Uterus (tissue), 3 donors: ENCODE measurements at regions not wholly inside any gene's neighbourhood (a gene's known extent, or its start where the extent isn't known, plus 50 kb on each side); places are given as distances from the start of the nearest gene placed in this dataset.

Experiments used
- DNase-seq, 2 donors: peaks; one replicate each; pipeline ENCODE4 v3.0.0-alpha.2; 2019 to 2020
- H3K27ac ChIP-seq, 2 donors: fragments of 200-600 bp; sonication (generic); 1 replicate in 1 of 2; 2 replicates in 1 of 2; pipeline ENCODE4 v1.5.1; 2016 to 2018
- H3K27me3 ChIP-seq, 2 donors: fragments of 200-600 bp; sonication (generic); one replicate each; pipeline ENCODE4 v1.5.1; 2018 to 2019; ENCODE audit warnings: control low read depth in 1 of 2
- H3K36me3 ChIP-seq, 2 donors: fragments of 200-600 bp; sonication (generic); one replicate each; pipeline ENCODE4 v1.5.1; 2019; ENCODE audit warnings: control low read depth in 1 of 2
- H3K4me1 ChIP-seq, 2 donors: fragments of 200-600 bp; sonication (generic); one replicate each; pipeline ENCODE4 v1.5.1; 2018 to 2019; ENCODE audit warnings: control low read depth in 1 of 2
- H3K4me3 ChIP-seq, 2 donors: fragments of 200-600 bp; sonication (generic); 1 replicate in 1 of 2; 2 replicates in 1 of 2; pipeline ENCODE4 v1.5.1; 2018 to 2019; ENCODE audit warnings: mild to moderate bottlenecking in 1 of 2
- H3K9me3 ChIP-seq, 2 donors: fragments of 200-600 bp; sonication (generic); one replicate each; pipeline ENCODE4 v1.5.1; 2019; ENCODE audit warnings: control low read depth in 1 of 2
- POLR2A ChIP-seq, 2 donors: fragments of 450-650 bp; IDR thresholded peaks; one replicate each; pipeline ENCODE4 v1.6.1; 2016; ENCODE audit warnings: antibody characterized with exemption in 2 of 2, mild to moderate bottlenecking in 1 of 2, moderate library complexity in 1 of 2
- intact Hi-C: fragments of 100-400 bp; cut with DNase I; formaldehyde crosslinking; loops from one replicate; pipeline ENCODE4 v1.15.1; 2023; ENCODE audit warnings: low total_unique reads
- TF ChIP-seq, protein P1 (sequence below), 4 experiments: fragments of 200-600 bp in 2 of 4; fragments of 450-650 bp in 2 of 4; sonication (generic) in 2 of 4; IDR thresholded peaks; one replicate each; pipeline ENCODE4 v1.5.1; 2016 to 2019; ENCODE audit warnings: antibody characterized with exemption in 4 of 4, mild to moderate bottlenecking in 2 of 4, moderate library complexity in 1 of 4
- donor health status: DM: yes; HTN: yes; CAD: no.

- Histone ChIP-seq H3K36me3 (no peaks in the 10 kb centered on the region), H3K4me3 (no peak overlapping the region), H3K27me3 (no peaks in the 10 kb centered on the region), H3K9me3 (no peaks in the 10 kb centered on the region), H3K4me1 (no peaks in the 10 kb centered on the region), H3K27ac (no peak overlapping the region)
- intact Hi-C loops = no loop called here
- DNase-seq = no peak
- TF ChIP-seq POLR2A (IDR thresholded peaks at IDR 0.05) = no peak
- TF ChIP-seq, protein P1, sequence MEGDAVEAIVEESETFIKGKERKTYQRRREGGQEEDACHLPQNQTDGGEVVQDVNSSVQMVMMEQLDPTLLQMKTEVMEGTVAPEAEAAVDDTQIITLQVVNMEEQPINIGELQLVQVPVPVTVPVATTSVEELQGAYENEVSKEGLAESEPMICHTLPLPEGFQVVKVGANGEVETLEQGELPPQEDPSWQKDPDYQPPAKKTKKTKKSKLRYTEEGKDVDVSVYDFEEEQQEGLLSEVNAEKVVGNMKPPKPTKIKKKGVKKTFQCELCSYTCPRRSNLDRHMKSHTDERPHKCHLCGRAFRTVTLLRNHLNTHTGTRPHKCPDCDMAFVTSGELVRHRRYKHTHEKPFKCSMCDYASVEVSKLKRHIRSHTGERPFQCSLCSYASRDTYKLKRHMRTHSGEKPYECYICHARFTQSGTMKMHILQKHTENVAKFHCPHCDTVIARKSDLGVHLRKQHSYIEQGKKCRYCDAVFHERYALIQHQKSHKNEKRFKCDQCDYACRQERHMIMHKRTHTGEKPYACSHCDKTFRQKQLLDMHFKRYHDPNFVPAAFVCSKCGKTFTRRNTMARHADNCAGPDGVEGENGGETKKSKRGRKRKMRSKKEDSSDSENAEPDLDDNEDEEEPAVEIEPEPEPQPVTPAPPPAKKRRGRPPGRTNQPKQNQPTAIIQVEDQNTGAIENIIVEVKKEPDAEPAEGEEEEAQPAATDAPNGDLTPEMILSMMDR (IDR thresholded peaks at IDR 0.05) = no peak
These were observed 150.9 kb upstream of the GRIP1 start for GRCh38 chr12:66829660-66830325.

DNA sequence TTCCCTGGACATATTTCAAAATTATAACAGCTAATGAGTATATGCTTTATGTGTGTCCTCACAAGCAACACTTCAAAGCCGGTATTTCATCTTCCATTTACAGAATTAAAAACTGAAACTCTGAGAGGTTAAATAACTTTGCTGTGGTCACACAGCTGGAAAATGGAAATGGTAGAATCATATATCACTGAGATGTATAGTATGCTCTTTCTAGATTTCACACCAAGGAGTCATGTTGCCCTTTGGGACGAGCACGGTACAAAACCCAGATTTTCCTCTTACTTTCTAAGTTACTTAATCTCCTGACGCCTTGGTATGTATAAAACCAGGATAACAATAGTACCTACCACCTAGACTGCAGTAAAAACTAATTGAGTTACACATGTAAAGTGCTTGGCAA, 152.6 kb upstream of the GRIP1 start:
- intact Hi-C loops = no loop called here
- TF ChIP-seq, protein P1 (IDR thresholded peaks at IDR 0.05) = no peak
- no peak for TF ChIP-seq POLR2A (IDR thresholded peaks at IDR 0.05)

DNA sequence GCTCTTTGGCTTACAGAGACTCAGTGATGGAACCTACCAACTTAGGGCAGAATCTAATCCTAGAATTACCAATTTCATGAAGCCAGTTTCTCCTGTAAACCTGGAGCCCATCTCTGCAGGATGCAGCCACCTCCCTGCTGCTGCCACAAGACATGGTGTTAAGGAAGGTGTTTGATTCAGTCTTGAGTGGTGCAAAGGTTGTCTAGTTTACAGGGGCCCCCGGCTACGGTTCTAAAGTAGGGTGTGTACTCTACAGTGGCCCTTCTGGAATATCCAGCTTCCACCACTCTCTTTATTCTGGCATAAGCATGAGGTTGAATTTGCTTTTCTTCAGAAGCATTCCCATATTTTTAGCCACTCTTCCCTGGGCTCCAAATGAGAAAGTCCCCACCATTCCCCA, 154.1 kb upstream of the GRIP1 start:
- no peak for DNase-seq
- no peak overlapping the region for H3K4me3 ChIP-seq
- TF ChIP-seq POLR2A (IDR thresholded peaks at IDR 0.05) = no peak
- TF ChIP-seq, protein P1 (IDR thresholded peaks at IDR 0.05) = no peak
- H3K27me3 ChIP-seq = no peaks in the 10 kb centered on the region
- no peaks in the 10 kb centered on the region for H3K36me3 ChIP-seq
- H3K27ac ChIP-seq = no peak overlapping the region
- H3K9me3 ChIP-seq = no peaks in the 10 kb centered on the region
- no peaks in the 10 kb centered on the region for H3K4me1 ChIP-seq
- intact Hi-C loops = no loop called here

More for the DNA sequence above, 152.6 kb upstream of the GRIP1 start:
- no peaks in the 10 kb centered on the region for H3K27me3 ChIP-seq
- H3K36me3 ChIP-seq = no peaks in the 10 kb centered on the region
- no peak overlapping the region for H3K27ac ChIP-seq
- H3K4me3 ChIP-seq = no peak overlapping the region
- no peaks in the 10 kb centered on the region for H3K9me3 ChIP-seq
- H3K4me1 ChIP-seq = no peaks in the 10 kb centered on the region
- no peak for DNase-seq

- no peaks in the 10 kb centered on the region for H3K9me3 ChIP-seq
- DNase-seq = no peak
These were observed 157.9 kb upstream of the GRIP1 start for GRCh38 chr12:66836623-66837310.

GRCh38 chr12:66837311-66837627, 158.4 kb upstream of the GRIP1 start:
- H3K36me3 ChIP-seq = no peaks in the 10 kb centered on the region
- H3K9me3 ChIP-seq = no peaks in the 10 kb centered on the region
- no peaks in the 10 kb centered on the region for H3K4me1 ChIP-seq
- no peak overlapping the region for H3K4me3 ChIP-seq
- no peaks in the 10 kb centered on the region for H3K27me3 ChIP-seq
- intact Hi-C loops = no loop called here
- no peak for TF ChIP-seq POLR2A (IDR thresholded peaks at IDR 0.05)
- TF ChIP-seq, protein P1 (IDR thresholded peaks at IDR 0.05) = no peak
- no peak overlapping the region for H3K27ac ChIP-seq
- DNase-seq = no peak

More at GRCh38 chr12:66836623-66837310, 157.9 kb upstream of the GRIP1 start:
- Histone ChIP-seq H3K4me1 (no peaks in the 10 kb centered on the region), H3K36me3 (no peaks in the 10 kb centered on the region), H3K4me3 (no peak overlapping the region), H3K27me3 (no peaks in the 10 kb centered on the region), H3K27ac (no peak overlapping the region)
- intact Hi-C loops = no loop called here
- no peak for TF ChIP-seq POLR2A (IDR thresholded peaks at IDR 0.05)
- TF ChIP-seq, protein P1 (IDR thresholded peaks at IDR 0.05) = no peak
